ENCODE measurements at regions not wholly inside any gene's neighbourhood (a gene's known extent, or its start where the extent isn't known, plus 50 kb on each side); places are given as distances from the start of the nearest gene placed in this dataset.

GRCh38 chr4:12206091-12206490, 777.4 kb upstream of the HS3ST1 start (continued):
- TF ChIP-seq ZNF462 (CRISPR knock-in tag; IDR thresholded peaks at IDR 0.05), result no peak
- TF ChIP-seq CTCF (conservative IDR thresholded peaks at IDR 0.05; ENCODE audit: low read depth in 2 of 2), result no peak
- TF ChIP-seq ETS1 (IDR thresholded peaks at IDR 0.05), result no peak
- TF ChIP-seq CREB1 (CRISPR knock-in tag; IDR thresholded peaks at IDR 0.05; ENCODE audit: low read depth), result no peak
- no peak for TF ChIP-seq ZNF331 (CRISPR knock-in tag; IDR thresholded peaks at IDR 0.05; ENCODE audit: low read depth)
- TF ChIP-seq ZNF114 (CRISPR knock-in tag; IDR thresholded peaks at IDR 0.05), result no peak
- TF ChIP-seq POLR2AphosphoS5 (IDR thresholded peaks at IDR 0.05; ENCODE audit: low read depth), result no peak
- no peak for TF ChIP-seq NANOG (IDR thresholded peaks at IDR 0.05; ENCODE audit: borderline replicate concordance)
- no peak for TF ChIP-seq EZH2 (IDR thresholded peaks at IDR 0.05; ENCODE audit: low read depth, unreplicated experiment)
